ENCODE measurements at regions not wholly inside any gene's neighbourhood (a gene's known extent, or its start where the extent isn't known, plus 50 kb on each side); places are given as distances from the start of the nearest gene placed in this dataset.

GRCh38 chr13:44281252-44282000, 92.2 kb upstream of the SERP2 start:
- TF ChIP-seq POLR2A (IDR thresholded peaks at IDR 0.05; ENCODE audit: low read depth, low read length) (no peak), POLR2AphosphoS5 (IDR thresholded peaks at IDR 0.05; ENCODE audit: low read depth, low read length) (no peak), SPI1 (IDR thresholded peaks at IDR 0.05; ENCODE audit: low read depth, low read length) (no peak), TAF1 (IDR thresholded peaks at IDR 0.05; ENCODE audit: low read depth, low read length) (no peak)
